Cerebellar cortex (tissue), 1 donor: ENCODE measurements at regions not wholly inside any gene's neighbourhood (a gene's known extent, or its start where the extent isn't known, plus 50 kb on each side); places are given as distances from the start of the nearest gene placed in this dataset.

Source experiments
- DNase-seq: peaks from one replicate; pipeline ENCODE4 v3.0.0-alpha.2; 2015; ENCODE audit warnings: low spot score

DNA sequence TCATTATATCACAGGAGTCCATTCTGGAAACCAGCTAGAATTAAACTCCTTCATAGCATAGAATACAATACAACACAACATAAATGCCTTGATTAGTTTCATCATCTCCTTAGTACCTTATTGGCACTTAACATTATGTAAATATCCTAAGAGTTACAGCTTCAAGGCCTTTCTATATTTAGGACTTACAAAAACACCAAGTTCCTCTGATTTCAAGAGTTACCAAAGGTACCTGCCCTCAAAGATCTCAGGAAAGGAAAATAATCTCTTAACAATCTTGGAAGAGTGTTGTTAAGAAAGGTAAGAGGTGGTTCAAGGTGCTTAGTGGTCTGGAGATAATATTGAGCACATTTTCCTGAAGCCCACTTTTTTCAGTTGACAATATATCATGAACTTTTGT, 477.7 kb downstream of the IGSF11 start:
- DNase-seq = no peak

DNA sequence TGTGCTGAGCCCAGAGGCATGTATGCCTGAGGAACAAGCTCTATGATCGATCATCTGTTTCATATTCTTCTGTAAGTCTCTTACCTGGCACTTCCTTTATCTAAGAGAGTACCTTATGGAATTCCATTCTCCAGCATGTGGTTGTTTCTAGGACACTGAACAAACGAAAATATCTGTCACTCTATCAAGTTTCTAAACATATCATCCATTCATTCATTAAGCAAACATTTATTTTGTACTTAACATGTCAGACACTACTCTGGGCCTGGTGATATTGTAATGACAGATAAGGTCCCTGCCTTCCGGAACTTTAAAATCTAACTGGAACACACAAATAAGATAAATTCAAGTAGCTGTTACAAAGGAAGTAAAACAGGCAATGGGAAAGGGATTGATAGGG, 477.1 kb downstream of the IGSF11 start:
- DNase-seq = no peak

DNA sequence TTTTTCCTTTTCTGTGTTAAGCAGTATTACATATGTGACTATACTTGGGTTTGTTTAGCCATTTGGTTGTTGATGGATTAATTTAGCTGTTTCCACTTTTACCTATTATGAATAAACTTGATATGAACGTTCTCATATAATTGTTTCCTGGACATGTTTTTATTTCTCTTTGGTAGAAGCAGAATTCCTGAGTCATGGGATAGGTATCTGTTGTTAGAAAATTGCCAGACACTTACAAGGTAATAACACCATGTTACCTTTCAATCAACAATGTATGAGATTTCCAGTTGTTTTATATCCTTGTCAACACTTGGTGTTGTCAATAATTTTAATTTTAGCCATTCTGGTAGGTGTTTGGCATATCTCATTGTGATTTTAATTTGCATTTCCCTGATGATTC, 475.4 kb downstream of the IGSF11 start:
- DNase-seq = no peak

DNA sequence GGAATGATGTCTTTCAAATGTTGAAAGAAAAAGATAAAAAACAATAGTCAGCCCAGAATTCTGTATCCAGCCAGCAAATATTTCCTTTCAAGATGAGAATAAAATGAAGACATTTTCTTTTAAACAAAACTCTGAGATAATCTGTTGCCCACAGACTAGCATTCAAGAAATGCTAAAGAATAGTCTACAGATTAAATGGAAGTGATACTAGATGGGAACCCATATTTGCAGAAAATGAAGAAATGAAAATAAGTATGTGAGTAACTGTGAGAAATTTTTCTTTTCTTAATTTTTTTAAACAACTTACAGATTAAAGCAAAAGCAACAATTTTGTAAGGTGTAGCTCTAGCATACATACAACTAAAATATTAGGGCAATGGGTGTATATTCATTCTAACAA, 469.8 kb downstream of the IGSF11 start:
- no peak for DNase-seq

DNA sequence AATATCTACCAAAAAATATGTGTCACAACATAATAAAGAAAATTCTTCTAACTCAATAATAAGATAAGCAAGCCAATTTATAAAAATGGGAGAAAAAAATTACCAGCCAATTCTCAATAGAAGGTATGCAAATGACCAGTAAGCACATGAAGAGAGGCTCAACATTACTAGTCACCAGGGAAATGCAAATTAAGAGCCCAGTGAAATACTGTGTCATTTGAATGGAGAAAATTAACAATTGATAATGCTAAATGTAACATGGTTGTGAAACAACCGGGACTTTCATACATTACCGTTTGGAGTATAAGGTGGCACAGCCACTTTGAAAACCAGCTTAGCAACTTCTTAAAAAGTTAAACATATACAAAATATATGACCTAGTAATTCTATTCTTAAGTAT, 460.7 kb downstream of the IGSF11 start:
- no peak for DNase-seq

DNA sequence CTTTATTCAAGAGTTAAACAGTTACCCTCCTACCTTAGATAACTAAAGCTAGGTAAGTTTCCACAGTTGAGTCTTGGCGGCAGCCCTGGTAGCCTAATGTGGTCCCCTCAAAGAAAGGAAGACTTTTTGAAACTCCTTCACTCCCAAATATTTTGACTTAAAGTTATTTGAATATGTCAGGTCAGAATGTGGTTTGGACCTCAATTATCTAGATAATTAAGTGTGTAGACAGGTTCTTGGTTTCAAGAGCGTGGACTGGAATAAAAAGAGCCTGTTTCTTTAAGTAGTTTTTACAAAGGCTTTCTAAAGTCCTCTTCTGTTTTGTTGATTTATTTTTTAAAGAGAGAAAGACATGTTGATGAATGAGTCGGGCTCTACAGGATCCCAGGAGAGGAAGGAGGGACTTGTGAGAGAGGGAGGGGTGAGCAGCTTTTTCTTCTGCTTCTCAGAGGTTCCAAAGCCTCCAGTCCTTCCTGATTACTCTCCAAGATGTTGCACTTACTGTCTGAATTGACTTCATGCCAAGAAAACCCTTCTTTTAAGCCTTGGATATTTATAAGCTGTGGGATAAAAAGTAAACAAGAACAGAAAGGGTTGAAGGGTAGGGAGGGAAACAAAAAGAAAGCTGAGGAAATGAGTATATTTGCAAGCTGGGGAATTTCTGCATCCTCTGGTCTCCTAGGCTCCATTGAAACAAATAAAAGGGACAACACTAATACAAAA, 457.4 kb downstream of the IGSF11 start:
- no peak for DNase-seq

DNA sequence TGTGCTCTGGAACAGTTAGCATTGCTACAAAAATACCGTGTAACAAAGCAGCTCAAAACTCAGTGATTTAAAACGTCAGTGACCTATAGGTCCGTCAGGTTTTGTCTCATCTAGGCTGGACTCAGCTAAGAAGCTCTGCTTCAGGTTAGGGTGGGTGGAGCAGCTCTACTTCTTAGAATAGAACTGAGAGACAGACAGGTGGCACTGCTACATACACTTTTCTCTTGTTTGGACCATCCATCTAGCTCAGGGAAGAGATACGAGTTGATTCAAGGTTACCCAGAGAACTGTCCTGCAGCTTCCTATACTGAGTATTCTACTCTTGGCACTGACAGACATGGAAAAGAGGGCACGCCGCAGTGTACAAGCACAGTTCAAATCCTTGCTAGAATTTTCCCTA, 456.1 kb downstream of the IGSF11 start:
- no peak for DNase-seq

DNA sequence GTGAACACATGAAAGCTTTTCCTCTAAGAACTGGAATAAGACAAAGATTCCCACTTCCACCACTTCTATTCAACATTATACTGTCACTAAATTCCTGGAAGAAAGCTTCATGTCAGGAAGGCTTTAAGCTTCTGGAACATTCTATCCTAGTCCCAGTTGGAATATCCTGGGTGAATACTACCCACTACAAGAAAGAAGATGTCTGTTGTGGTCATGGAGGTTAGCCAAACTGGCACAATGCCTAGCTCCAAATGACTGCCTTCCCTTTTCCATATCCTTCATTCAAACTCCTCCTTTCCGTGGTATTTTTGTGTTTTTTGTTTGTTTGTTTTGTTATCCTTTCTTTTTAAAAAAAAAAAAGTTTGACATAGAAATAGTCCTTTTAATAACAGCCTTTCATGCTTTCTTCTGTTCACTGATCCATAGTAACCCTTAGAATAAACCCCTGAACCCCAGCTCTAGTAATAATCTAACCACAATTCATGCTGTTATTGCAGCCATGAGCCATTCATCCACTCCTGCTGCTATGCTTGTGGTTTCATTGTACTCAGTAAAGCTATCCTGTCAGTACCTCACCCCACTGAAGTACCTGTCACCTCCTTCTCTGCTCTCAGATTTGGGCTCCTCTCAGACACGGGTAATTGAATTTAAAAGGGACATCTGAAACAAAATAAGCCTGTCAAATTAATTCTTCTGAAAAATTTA, 447.5 kb downstream of the IGSF11 start:
- no peak for DNase-seq

DNA sequence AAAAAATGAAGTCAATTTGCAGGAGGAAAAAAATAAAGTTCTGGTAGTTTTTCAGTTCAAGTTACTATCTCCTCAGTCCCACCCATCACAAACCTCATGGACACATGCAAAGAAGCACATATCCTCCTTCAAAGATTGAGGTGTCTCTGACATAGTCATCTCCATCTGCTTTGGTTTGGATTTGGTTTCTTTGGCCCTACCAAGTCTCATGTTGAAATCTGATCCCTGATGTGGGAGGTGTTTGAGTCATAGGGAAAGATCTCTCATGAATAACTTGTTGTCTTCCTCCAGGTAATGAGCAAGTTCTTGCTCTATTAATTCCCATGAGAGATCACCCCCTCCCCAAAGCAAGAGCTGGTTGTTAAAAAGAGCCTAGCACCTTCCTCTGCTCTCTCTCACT, 446.8 kb downstream of the IGSF11 start:
- DNase-seq = no peak

DNA sequence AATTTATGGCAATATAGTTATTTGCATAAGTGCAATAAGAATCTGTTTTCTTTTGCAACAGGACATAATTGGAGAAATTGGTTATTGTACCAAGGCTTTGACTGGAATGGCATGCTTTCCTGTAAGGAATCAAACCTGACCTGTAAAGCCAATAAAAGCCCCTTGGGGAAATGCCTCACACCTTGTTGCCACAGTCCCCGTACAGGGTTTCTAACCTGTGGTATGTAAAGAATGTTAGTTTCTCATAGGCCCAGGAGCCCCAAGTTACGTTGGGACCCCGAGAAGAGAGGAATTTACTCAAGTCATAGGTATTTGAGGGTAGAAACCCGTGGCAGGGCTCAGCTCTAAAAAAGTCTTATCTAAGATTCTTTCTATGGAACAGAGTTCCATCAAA, 441.4 kb downstream of the IGSF11 start:
- no peak for DNase-seq

DNA sequence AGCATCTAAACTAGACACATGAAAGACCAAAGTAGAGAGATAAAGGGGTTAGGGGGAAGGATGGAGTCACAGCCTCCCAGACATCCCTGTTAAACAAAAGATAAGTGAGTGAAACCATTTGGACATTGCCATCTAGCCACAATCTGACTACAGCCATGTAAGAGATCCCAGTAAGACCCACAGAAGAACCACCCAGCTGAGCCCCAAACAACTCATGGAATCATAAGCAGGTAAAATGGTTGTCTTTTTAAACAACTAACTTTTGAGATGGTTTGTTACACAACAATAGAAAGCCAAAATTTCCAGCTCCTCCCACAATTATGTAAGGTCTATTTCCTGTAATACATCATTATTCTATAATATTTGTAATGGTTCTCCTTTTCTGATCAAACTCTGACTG, 437.5 kb downstream of the IGSF11 start:
- no peak for DNase-seq

DNA sequence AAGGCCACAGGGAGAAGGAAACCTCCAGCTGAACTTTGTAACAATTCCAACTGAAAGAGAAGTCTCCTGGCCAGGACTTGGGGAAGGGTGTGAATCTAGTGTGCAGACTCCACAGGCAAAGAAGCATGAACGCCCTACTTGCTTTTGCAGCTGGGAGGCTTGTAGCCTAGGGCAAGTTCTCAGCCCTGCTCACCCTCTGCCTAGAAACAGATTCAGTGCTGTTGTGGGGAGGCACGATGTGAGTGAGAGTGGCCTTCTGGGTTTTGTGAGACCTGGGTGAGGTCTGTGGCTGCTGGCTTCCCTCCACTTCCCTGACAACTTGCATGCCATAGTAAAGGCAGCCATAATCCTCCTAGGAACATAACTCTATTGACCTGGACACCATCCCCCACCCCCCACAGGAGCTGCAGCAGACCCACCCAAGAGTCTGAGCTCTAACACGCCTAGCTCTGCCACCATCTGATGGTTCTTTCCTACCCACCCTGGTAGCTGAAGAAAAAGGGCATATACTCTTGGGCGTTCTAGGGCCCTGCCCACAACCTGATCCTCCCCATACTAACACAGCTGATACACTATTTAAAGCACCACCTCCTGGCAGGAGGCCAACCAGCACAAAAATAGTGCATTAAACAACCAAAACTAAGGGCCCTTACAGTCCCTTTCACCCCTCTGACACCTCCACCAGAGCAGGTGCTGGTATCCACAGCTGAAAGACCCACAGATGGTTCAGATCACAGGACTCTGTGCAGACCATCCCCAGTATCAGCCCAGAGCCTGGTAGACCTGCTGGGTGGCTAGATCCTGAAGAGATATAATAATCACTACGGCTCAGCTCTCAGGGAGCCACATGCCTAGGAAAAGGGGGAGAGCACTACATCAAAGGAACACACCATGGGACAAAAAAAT, 426.5 kb downstream of the IGSF11 start:
- DNase-seq = no peak

DNA sequence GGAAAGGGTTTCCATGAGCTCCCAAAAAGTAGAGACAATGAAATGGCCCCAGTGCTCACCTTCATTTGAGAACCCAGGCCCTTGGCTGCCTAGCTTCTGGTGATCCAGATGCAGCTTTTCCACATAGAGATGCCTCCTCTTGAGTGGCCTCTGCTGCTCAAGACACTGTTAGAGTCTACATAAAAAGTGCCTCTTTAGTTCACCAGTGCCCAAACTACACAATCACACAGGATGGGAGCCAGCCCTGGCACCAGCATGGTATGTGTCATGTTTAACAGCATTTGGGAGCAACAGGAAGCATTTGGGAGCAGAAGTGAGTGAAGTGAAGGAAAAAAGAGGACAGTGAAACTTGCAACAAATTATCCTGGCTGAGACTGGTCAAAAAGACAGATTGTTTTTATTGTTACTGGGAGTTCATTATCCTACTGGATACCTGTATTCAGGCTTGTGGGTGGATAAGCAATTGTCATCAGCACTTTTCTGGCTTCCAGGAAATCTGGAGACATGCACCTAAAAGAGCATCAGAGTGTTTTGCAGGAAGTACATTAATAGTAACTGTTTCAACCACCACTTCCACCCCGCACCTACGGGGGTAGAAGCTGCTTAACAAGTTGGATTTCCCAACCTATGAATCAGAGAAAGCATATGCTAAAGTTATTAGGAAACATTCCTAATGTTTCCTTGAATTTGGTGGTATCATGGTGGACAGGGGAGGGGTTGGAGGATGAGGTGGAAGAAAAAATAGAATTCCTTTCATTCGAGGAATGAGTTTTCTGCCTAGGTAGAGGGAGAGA, 416.2 kb downstream of the IGSF11 start:
- no peak for DNase-seq

DNA sequence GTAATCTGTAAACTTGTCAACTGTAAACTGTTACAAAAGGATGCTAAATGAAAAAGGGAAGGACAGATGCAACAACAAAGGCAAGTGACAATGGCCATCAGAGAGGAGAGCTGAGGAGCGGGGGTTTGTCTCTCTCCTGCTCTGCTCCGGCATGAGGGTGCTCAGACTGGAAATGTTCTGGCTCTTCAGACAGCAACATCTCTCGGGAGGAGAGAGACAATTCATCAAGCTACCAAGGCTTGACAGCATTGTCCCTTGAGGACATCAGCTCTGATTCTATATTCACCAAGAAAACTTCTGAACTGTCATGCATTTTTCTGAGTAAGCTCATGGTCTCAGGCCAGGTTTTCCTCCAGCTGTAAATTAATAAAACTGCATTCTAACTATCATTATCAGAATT, 408.2 kb downstream of the IGSF11 start:
- DNase-seq = no peak

DNA sequence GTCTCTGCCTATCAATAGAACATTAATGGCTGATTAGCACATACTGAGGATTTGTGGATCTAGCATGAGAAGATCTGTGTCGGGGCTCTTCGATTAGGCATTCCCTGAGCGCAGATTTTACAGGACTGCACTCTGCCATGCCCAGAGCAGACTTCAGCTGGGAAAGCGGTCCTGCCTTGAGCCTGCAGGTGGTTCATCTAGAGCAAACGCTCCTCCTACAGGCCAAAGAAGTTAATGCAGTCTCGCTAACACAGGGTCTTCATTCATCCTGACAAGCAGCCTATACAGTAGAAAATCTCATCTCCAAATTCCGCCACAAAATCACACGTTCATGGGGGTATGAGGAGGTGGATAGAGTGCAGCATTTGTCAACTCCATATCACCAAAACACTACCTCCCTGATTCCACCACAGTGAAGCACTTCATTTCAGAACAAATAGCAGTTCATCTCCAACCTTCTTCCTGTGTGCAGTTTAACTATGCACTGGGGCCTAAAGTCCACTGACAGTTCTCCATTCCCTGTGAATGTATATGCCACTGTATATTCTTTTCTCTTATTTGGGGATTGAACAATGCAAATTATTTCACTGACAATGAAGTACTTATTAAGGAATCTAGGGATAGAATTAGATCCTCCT, 405.8 kb downstream of the IGSF11 start:
- DNase-seq = peak; percentile 61

DNA sequence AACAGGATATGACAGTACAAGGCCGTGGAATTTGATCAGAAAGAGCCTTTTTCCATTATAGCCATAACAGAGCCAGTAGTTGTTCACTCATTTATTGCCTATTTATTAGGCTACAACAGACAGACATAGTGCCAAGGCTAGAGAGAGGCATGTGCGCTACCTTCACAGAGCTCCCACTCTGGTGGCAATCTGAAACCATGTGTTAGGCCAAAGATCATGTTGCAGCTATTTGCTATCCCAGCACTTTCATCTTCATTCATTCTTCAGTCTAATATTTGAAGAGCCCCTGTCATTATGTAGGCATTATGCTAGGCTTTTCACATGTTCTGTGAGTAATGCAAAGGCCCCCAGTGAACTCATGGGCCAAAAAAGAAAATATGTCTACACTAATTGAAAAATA, 404.8 kb downstream of the IGSF11 start:
- no peak for DNase-seq

DNA sequence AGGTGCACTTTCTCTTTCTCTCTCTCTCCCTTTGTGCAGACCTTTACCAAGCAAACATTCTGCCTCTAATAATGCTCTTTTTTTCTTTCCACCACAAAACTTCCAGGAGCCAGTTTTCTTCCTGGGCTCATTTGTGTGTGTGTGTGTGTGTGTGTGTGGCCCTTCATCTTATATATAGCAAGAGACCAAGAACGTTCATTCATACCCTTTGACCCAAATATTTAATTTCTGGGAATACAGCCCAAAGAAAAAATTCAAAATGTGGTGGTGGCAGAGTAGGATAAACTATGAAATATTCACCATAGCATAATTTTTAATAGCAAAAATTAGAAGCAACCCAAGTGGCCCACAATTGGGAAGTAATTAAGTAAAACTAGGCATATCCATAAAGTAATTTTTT, 398.9 kb downstream of the IGSF11 start:
- DNase-seq = no peak

DNA sequence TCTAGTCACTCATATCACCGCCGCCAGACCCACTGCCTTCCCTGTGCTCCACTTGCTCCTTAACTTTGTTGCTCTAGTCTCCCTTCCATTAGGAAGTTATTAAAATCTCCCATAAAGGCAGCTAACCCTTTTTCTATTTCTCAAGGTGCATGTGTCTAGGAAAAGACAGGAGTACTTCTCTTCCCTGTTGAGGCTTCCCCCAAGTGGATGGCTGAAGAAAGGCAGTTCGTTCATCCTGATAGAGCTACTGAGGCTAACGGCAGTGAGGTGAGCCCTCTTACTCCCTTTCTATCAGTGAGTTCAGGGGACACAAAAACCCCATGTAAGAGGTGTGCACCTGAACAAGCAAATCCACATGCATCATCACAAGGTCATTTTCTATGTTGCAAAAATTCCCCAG, 397.8 kb downstream of the IGSF11 start:
- DNase-seq = no peak

DNA sequence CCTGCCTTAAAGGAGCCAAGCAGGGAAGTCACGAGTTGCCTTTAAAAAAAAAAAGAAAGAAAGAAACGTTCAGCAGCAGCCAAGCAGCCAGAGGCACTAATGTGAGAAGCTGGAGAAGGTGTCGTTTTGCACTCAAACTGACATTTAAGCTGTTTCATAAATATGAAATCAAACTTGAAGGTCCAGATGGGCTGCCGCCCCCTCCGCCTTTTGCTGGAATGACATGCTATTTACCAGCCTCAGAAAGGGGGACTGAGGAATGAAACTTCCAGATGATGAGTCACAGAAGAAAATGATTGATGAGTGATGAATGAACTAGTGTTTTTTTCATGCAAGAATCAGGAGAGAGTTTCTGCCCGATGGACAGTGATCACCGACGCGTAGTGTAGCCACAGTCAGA, 396.8 kb downstream of the IGSF11 start:
- no peak for DNase-seq

DNA sequence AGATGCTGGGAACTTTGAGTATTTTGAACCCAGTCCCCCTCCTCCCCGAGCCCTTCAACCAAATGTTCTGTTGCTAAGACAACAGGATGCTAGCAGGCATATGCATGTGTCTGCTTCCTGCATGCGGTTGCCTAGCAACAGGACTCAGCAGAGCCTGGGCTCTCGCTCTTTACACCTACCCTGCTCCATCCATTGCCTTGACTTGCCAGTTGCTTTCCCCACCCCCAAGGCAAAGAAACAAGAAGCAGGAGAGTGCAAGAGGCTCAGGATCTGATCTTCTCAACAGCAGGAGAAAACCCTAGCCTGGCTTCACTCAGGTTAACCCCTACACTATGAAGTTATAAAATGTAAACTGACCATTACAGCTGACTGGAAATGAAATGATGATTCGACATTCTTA, 393.0 kb downstream of the IGSF11 start:
- DNase-seq = peak; percentile 7

DNA sequence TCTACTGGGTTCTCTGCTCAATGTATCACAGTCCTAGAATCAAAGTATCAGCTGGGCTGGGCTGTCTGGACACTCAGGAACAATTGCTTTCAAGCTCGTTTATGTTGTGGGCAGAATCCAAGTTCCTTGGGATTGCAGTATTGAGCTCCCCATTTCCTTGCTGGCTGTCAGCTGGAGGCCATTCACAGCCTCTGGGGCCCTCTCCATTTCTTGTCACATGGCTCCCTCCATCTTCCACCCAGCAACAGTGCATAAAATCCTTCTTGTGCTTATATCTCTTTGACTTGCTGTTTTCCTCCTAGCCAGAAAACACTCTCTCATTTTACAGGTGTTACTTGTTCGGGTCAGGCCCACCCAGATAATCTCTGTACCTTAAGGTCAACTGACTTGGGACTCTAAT, 363.5 kb downstream of the IGSF11 start:
- DNase-seq = no peak

DNA sequence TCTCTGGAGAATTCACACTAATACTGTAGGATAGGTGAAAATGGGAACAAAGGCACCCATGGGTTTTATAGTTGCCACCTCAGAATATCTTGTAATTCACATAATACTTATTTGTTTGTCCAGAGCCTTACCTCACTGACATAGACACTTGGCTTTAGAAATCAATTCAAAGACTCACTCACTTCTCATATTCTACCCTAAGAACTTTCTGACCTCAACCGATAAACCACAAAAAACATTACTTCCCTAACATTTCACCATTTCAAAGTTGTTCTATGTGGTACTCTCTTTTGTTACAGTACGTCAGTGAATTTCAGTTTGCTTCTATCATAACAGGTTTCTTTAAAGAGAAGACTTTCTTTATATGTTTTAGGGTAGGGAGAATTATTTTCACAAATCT, 359.3 kb downstream of the IGSF11 start:
- DNase-seq = no peak
